Neural cell (in vitro differentiated cells): ENCODE measurements at regions not wholly inside any gene's neighbourhood (a gene's known extent, or its start where the extent isn't known, plus 50 kb on each side); places are given as distances from the start of the nearest gene placed in this dataset.

Experiments
- H2AFZ ChIP-seq: fragments of 200-600, 300-800 bp; sonication (generic), shearing (Covaris generic); 2 replicates; pipeline ENCODE4 v1.6.0; 2014; ENCODE audit warnings: low read depth, mild to moderate bottlenecking, antibody characterized with exemption, low read length, moderate library complexity
- H3F3A ChIP-seq: fragments of 200-600 bp; shearing (Covaris generic); 2 replicates; pipeline ENCODE4 v1.6.1; 2016; ENCODE audit warnings: mild to moderate bottlenecking, moderate library complexity, mixed read lengths, antibody characterized with exemption, low read length; ENCODE audit not compliant: insufficient read depth, poor library complexity, severe bottlenecking
- H3K27ac ChIP-seq: fragments of 200-600, 300-800 bp; sonication (generic), shearing (Covaris generic); 2 replicates; pipeline ENCODE4 v1.5.1; 2014; ENCODE audit warnings: mild to moderate bottlenecking, low read length, moderate library complexity
- H3K27me3 ChIP-seq: fragments of 300-800, 200-600 bp; sonication (generic), shearing (Covaris generic); 2 replicates; pipeline ENCODE4 v1.6.0; 2014; ENCODE audit warnings: mild to moderate bottlenecking, low read depth, low read length, moderate library complexity; ENCODE audit not compliant: insufficient read depth
- H3K36me3 ChIP-seq: fragments of 300-800, 200-600 bp; sonication (generic), shearing (Covaris generic); 2 replicates; pipeline ENCODE4 v1.5.1; 2014; ENCODE audit warnings: mild to moderate bottlenecking, antibody characterized with exemption, low read length, moderate library complexity; ENCODE audit not compliant: insufficient read depth
- H3K4me2 ChIP-seq: fragments of 300-800, 200-600 bp; sonication (generic), shearing (Covaris generic); 2 replicates; pipeline ENCODE4 v1.6.0; 2014; ENCODE audit warnings: mild to moderate bottlenecking, low read length
- H3K4me3 ChIP-seq: fragments of 300-800, 200-600 bp; sonication (generic), shearing (Covaris generic); 2 replicates; pipeline ENCODE4 v1.5.1; 2014; ENCODE audit warnings: mild to moderate bottlenecking, low read length, moderate library complexity
- H3K79me2 ChIP-seq: fragments of 200-600 bp; shearing (Covaris generic); replicated peaks from 2 replicates; pipeline ENCODE4 v1.6.0; 2014; ENCODE audit warnings: mild to moderate bottlenecking, low read length, moderate library complexity; ENCODE audit not compliant: insufficient read depth
- H3K9ac ChIP-seq: fragments of 300-800, 200-600 bp; sonication (generic), shearing (Covaris generic); 2 replicates; pipeline ENCODE4 v1.6.1; 2016; ENCODE audit warnings: mild to moderate bottlenecking, low read length, mixed read lengths
- H3K9me2 ChIP-seq: fragments of 200-600 bp; shearing (Covaris generic); 2 replicates; pipeline ENCODE4 v1.6.1; 2016; ENCODE audit warnings: mild to moderate bottlenecking, low read length, mixed read lengths; ENCODE audit not compliant: insufficient read depth
- H3K9me3 ChIP-seq: fragments of 200-600, 300-800 bp; sonication (generic), shearing (Covaris generic); 2 replicates; pipeline ENCODE4 v1.6.1; 2016; ENCODE audit warnings: mild to moderate bottlenecking, mixed run types, low read length, moderate library complexity, mixed read lengths
- H4K20me1 ChIP-seq: fragments of 200-600 bp; shearing (Covaris generic); 2 replicates; pipeline ENCODE4 v1.6.1; 2016; ENCODE audit warnings: mild to moderate bottlenecking, mixed run types; ENCODE audit not compliant: insufficient read depth
- CTCF ChIP-seq: fragments of 450-650 bp; IDR thresholded peaks from 2 replicates; pipeline ENCODE4 v1.5.1; 2014; ENCODE audit warnings: antibody characterized with exemption, mild to moderate bottlenecking, moderate library complexity; ENCODE audit not compliant: poor library complexity, severe bottlenecking
- EP300 ChIP-seq: fragments of 450-650 bp; conservative IDR thresholded peaks from 2 replicates; pipeline ENCODE4 v1.6.1; 2014; ENCODE audit warnings: antibody characterized with exemption, mild to moderate bottlenecking, moderate library complexity; ENCODE audit not compliant: poor library complexity, severe bottlenecking
- EZH2 ChIP-seq: fragments of 200-600, 300-800 bp; shearing (Covaris generic), sonication (generic); IDR thresholded peaks from 2 replicates; pipeline ENCODE4 v1.6.1; 2014; ENCODE audit warnings: antibody characterized with exemption, low read length, borderline replicate concordance, mild to moderate bottlenecking; ENCODE audit not compliant: insufficient read depth, poor library complexity, severe bottlenecking
- MXI1 ChIP-seq: fragments of 450-650 bp; conservative IDR thresholded peaks from 2 replicates; pipeline ENCODE4 v1.6.1; 2014; ENCODE audit warnings: antibody characterized with exemption, mild to moderate bottlenecking; ENCODE audit not compliant: poor library complexity, severe bottlenecking
- POLR2AphosphoS5 ChIP-seq: IDR thresholded peaks from 2 replicates; pipeline ENCODE4 v1.6.1; 2012
- RAD21 ChIP-seq: fragments of 450-650 bp; conservative IDR thresholded peaks from 2 replicates; pipeline ENCODE4 v1.6.1; 2014; ENCODE audit warnings: antibody characterized with exemption, mild to moderate bottlenecking, moderate library complexity
- SMC3 ChIP-seq: fragments of 450-650 bp; conservative IDR thresholded peaks from 2 replicates; pipeline ENCODE4 v1.6.1; 2014; ENCODE audit warnings: antibody characterized with exemption, mild to moderate bottlenecking, moderate library complexity; ENCODE audit not compliant: poor library complexity
- TAF1 ChIP-seq: IDR thresholded peaks from 2 replicates; pipeline ENCODE4 v1.6.1; 2012; ENCODE audit warnings: low read depth
- TF ChIP-seq, protein P1 (sequence below): IDR thresholded peaks from 2 replicates; pipeline ENCODE4 v1.6.1; 2012; ENCODE audit warnings: borderline replicate concordance

DNA sequence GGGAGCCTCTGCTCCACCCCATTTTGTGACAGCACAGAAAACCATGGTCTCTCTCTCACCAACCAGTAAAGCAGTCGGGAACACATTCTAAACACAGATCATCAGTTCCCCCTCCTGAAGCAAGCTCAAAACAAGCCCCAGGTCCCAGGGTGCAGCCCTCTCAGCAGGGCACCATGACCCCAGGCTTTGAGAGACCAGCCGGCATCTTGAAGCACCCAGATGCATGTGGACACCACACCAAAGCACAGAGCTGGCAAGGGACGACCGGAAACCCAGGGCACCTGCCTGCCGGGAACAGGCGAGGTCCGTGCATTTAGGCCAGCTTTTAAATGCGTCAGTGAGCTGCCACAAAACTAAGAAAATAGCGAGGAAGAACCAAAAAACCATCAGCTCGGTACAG, 103.2 kb upstream of the IQSEC1 start:
- H3F3A ChIP-seq, result no peaks in the 10 kb centered on the region
- H3K4me3 ChIP-seq, result no peak overlapping the region

DNA sequence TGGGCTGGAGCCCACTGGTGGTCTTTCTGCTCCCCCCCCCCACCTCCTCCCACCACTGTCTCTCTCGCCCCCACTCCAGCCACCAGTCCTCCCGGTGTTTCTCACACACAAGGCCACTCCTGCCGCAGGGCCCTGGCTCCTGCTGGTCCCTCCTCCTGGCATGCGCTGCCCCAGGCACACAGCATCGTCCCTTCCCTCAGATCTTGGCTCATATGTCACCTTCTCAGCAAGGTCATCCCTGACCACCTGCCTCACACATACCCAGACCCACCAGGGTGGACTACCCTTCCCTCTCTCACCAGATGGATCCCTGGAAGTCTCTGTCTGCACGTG, 101.5 kb upstream of the IQSEC1 start:
- Histone ChIP-seq H3K36me3 (no peaks in the 10 kb centered on the region), H4K20me1 (no peaks in the 10 kb centered on the region), H3K27me3 (no peaks in the 10 kb centered on the region), H3K9me3 (peaks cover 8% of the 10 kb centered on the region), H3K4me2 (no peak overlapping the region), H3K27ac (no peak overlapping the region), H3K79me2 (no peaks in the 10 kb centered on the region), H3F3A (no peaks in the 10 kb centered on the region), H2AFZ (no peak overlapping the region), H3K9ac (no peak overlapping the region), H3K4me3 (no peak overlapping the region), H3K9me2 (no peaks in the 10 kb centered on the region)
- TF ChIP-seq EP300, result no peak
- no peak for TF ChIP-seq TAF1
- TF ChIP-seq EZH2, result no peak
- no peak for TF ChIP-seq MXI1
- no peak for TF ChIP-seq POLR2AphosphoS5
- TF ChIP-seq, protein P1, sequence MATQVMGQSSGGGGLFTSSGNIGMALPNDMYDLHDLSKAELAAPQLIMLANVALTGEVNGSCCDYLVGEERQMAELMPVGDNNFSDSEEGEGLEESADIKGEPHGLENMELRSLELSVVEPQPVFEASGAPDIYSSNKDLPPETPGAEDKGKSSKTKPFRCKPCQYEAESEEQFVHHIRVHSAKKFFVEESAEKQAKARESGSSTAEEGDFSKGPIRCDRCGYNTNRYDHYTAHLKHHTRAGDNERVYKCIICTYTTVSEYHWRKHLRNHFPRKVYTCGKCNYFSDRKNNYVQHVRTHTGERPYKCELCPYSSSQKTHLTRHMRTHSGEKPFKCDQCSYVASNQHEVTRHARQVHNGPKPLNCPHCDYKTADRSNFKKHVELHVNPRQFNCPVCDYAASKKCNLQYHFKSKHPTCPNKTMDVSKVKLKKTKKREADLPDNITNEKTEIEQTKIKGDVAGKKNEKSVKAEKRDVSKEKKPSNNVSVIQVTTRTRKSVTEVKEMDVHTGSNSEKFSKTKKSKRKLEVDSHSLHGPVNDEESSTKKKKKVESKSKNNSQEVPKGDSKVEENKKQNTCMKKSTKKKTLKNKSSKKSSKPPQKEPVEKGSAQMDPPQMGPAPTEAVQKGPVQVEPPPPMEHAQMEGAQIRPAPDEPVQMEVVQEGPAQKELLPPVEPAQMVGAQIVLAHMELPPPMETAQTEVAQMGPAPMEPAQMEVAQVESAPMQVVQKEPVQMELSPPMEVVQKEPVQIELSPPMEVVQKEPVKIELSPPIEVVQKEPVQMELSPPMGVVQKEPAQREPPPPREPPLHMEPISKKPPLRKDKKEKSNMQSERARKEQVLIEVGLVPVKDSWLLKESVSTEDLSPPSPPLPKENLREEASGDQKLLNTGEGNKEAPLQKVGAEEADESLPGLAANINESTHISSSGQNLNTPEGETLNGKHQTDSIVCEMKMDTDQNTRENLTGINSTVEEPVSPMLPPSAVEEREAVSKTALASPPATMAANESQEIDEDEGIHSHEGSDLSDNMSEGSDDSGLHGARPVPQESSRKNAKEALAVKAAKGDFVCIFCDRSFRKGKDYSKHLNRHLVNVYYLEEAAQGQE, result no peak
- TF ChIP-seq CTCF, result no peak
- no peak for TF ChIP-seq RAD21
- TF ChIP-seq SMC3, result no peak

More for the DNA sequence above, 103.2 kb upstream of the IQSEC1 start:
- Histone ChIP-seq H3K9me3 (peaks cover 8% of the 10 kb centered on the region), H2AFZ (no peak overlapping the region), H3K27me3 (no peaks in the 10 kb centered on the region), H3K27ac (no peak overlapping the region), H3K79me2 (no peaks in the 10 kb centered on the region), H3K4me2 (no peak overlapping the region), H3K36me3 (no peaks in the 10 kb centered on the region), H3K9me2 (no peaks in the 10 kb centered on the region), H4K20me1 (no peaks in the 10 kb centered on the region), H3K9ac (no peak overlapping the region)
- TF ChIP-seq SMC3 (no peak), TAF1 (no peak), EP300 (no peak), MXI1 (no peak), RAD21 (no peak), CTCF (no peak), EZH2 (no peak), POLR2AphosphoS5 (no peak)
- TF ChIP-seq, protein P1, result no peak
